A204.1 (cell line): ENCODE measurements at regions not wholly inside any gene's neighbourhood (a gene's known extent, or its start where the extent isn't known, plus 50 kb on each side); places are given as distances from the start of the nearest gene placed in this dataset.

ENCODE experiments used
- FAIRE-seq: peaks from 2 replicates; lab custom pipeline; 2012; peaks lifted over from hg19 to GRCh38; lab: Jason Lieb, UNC

DNA sequence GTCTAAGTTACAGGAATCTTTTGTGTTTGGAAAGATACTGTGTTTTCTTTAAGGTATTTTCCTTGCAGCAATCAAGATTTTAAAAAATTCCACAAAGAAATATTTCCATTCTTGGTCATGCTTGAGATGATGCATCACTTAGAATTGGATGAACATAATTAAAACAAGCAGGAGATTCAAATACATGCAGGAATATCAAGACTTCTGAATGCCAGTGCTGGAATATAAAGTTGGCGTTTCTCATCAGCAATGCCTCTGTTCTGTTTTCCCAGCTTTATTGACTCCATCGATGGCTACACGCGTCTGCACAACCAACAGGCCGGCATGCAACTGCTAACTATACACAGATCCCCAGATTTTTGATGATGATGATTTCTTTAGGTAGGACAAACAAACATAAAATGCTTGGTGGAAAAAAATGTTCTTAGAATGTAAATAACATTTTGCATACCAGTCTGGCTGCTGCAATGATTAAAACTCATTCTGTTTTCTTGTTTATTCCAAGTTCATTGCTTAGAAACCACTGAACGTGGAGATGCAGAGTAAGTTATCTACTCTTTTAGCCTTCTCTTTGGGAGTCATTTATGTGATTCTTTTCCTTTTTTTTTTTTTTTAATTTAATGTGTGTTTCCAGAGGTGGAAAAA, 91.3 kb upstream of the FAM171A1 start:
- no peak for FAIRE-seq

DNA sequence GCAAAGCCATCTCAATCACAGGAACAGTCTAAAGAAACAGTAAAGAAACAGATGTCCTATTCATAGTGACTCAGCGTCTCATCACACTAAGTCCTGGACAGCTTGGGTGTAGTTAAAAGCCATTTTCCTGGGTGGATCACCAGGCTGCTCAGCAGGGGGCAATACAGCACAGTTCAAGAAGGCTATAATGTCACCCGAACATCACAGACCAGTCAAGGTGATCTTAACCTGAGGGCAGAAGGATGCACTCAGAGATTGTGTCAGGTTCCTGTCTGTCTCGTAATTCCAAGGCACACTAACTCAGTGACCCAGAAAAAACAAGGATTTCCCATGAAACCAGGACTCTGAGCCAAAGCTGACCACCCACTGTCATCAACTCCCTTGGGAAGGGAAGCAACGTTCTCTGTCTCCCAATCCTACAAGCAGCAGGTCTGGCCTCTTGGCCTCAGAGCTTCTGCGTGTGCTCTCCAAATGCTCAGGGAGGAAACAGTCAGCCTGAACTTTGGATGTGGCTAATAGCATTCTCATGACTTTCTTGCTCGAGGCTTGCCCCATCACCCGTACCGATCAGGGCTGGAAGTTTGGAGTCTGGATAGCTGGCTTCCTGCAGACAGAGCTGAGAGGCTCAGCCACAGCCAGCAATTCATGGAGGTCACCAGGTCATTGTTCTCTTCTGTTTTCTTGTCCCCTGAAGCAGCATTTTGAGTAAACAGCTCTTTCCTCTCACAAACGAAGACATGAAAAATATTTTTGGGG, 90.4 kb upstream of the FAM171A1 start:
- no peak for FAIRE-seq

DNA sequence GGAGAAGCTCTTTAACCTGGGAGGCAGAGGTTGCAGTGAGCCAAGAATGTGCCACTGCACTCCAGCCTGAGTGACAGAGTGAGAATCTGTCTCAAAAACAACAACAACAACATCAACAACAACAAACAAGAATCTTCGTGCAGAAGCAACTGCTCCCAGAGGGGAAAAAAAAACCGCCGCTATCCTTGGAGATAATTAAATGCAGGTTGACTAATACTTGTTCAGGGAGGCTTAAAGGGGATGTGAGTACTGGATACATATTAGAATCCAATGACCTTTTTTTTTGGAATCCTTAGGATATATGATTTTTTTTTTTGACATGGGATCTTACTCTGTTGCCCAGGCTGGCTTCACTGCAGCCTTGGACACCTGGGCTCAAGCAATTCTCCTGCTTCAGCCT, 89.6 kb upstream of the FAM171A1 start:
- no peak for FAIRE-seq

DNA sequence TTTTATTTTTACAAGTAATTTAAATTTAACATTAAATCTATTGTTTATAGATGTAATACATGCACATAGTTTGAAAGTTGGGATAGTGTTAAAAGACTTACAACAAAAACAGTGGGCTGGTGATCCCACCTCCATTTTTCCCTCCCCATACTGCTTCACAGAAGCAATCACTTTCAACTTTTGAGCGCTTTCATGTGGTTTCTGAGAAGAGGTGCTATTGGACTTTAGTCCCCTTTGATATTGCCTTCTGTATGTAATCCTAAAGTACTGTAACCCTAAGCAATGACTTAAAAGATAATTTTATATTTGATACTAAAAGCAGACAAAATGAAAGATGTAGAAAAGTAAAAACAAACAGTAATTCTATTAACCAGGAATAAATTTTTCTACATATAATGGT, 88.1 kb upstream of the FAM171A1 start:
- FAIRE-seq: no peak

DNA sequence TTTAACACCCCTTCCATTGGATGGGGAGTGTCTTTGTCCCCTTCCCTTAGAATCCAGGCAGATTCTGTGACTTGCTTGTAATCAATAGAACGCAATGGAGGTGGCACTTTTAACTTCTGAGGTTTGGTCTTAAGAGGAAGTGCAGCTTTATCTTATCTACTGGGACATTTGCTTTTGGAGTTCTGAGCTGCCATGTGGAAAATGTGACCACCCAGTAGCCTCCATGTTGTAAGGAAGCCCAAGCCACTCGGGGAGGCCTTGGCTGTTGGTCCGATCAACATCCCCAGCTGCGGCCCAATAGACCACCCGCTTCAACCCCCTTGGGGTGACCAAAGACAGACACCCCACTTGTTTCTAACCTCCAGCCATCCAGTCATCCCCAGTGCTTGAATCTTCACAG, 86.3 kb upstream of the FAM171A1 start:
- no peak for FAIRE-seq

DNA sequence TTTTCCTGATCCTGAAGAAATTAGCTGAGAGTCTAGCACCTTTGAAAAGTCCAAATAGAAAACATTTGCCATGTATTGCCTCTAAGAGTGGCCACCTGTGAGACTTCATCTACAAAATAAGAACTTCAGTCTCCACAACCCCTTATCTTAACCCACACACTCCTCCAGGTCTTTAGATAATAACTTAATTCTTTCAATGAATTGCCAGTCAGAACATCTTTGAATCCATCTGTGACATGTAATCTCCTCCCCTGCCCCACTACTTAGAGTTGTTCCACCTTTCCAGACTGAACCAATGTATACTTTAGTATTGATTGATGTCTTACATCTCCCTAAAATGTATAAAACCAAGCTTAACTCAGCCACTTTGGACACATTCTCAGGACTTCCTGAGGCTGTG, 84.4 kb upstream of the FAM171A1 start:
- FAIRE-seq: no peak

DNA sequence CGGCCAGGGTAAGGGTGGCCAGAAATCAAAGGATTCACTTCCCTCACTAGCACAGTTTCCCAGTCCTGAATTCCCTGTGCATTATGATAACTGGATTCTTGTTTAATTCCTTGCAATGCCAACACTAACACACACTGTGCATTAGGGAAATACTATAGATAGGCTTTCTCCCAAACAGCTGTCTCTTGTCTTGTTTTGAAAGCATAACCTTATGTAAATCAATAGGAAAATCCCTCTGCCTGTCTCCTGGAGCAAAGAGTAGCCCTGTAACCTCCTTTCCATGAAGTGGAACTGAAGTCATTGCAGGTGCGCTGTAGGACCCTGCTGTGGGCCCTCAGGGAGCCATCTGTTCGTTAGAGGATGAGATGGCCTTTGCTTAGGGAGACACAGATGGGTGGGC, 82.8 kb upstream of the FAM171A1 start:
- FAIRE-seq: no peak

DNA sequence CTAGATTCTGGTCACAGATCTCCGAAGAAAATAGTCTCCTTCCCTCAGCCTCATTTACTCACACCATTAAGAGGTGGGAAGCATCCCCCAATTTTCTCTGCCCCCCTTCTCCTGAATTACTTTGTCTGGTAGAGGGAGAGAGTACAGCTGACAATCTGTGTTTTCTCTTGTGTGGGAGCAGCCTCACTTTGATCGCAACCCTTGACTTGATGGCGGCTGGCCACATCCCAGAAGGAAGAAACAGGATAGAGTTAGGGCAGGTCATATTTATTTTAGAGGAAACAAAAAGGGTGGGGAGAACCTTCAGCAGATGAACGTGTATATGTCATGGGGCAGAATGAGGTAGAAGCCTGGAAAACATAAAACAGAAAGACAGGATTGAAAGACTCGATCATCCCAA, 82.4 kb upstream of the FAM171A1 start:
- FAIRE-seq: no peak

DNA sequence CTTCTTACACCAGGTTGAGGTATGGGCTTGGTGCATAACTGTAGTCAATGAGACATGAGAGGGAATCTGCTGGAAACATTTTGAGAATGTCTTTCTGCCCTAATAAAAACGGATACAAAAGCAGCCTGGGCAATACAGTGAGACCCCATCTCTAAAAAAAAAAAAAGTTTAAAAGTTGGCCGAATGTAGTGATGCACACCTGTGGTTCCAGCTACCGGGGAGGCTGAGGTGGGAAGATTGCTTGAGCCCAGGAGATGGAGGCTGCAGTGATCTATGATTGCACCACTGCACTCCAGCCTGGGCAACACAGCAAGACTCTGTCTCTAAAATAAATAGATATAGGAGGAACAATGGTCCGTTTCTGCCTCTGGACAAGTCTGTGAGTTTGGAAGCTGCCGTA, 81.5 kb upstream of the FAM171A1 start:
- FAIRE-seq: no peak

DNA sequence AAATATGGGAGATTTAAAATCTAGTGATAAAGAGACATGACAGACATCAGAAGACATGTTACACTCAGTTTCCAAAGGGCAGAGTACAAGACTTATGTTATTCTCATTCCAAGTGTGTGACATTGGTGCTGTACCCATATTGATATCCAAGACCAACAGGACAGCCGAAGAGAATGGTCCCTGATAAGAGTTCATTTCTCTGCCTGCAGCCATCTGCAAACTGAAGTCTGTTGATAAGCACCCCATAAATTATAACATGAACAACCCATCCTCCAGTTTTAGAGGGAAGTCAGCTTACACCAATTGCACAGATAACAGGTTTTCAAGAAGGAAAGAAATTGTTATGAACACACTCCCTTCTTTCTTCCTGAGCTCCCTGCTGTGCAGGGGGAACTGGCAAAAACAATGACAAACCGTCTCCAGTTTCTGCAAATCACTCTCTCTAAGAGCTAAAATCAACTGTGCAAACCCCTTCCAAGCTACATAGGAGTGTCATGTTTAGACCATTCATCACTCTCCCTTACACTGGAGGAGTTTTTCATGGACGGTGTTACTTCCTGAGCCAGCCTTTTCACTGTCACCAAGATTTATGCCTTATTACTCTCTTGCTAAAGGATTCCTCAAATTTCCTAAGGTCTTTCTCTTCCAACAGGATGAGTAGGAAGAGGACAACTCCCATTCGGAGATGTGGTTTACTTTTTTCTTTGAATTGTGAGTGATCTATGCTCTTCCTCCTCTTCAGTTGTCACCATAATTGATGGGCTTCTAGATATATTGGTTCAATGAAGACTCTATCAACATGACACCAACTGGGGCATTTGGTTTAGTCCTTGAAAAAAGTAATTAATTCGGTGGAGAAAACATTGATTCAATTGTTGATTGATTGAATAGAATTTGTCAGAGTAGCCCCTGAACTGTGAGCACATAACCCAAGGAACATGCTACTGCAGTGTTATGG, 80.3 kb upstream of the FAM171A1 start:
- no peak for FAIRE-seq

DNA sequence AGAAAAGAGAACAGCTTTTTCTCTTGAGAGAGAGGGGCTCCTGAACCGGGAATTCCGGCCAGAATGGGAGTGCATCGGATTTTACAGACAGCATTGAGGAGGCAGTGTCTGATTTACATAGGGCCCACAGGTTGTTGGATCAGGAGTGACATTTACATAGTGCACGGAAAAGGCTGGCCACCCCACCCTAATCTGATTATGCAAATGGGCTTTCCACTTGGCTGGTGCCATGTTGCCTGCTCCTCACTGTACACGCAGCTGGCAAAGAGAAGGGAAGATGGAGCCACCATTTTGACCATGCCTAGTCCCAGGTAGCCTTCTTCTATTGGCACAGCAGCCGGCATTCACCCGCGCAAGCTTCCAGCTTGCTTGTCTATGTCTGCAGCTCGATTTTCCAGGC, 77.5 kb upstream of the FAM171A1 start:
- no peak for FAIRE-seq

DNA sequence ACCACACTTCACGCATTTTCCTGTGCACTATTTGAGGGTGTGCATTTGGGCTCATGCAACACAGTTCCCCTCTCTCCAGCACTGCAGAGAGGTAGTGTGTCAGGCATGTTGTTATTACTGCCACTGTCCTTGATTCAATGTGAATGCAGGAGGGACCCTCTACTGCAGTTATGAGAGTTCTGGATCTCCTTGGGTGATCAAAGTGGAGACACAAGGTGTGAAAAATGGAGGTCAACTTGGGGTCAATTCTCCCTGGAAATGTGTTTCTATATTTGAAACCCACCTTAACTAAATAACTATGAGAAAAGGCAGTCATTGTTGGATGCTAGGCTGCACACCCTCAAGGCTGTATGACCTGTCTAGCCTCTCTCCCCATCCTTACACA, 73.9 kb upstream of the FAM171A1 start:
- no peak for FAIRE-seq

DNA sequence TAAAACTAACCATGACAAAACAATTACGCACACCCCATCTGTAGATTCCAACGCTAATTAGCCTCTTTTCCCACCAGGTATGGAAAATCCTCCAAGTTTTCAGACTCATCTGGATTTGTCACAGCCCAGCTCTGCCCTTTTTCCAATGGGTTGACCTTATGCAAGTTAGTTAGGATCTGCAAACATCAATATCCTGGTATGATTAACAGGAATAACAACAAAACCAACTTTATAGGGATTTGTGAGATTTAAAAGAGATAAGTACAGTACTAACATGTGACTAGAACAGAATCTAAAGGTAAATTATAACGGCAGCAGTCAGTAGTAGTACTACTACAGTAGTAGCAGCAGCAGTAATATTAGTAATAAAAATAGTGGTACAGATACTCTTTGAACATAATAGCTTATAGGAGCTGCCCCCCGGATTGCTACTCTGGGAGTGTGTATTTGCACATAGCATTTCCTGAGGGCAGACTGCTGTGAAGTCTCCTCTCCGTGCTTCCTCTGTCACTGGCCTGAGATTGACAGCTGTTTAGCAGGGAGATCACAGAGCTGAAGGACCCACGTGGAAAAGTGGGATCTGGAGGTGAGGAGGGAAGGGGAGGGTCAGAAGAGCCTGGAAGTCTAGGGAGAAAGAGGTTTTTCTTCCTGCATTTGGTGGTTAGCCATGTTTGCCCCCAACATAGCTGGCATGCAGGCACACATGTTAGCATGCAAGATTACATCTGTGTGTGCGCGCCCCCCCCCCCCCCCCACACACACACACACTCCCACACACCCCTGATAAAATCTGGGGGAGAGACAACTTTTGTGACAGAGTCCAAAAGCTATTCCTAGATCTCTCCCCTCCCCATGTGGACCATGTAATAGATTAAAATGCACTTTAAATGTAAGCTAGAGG, 73.3 kb upstream of the FAM171A1 start:
- FAIRE-seq: no peak

DNA sequence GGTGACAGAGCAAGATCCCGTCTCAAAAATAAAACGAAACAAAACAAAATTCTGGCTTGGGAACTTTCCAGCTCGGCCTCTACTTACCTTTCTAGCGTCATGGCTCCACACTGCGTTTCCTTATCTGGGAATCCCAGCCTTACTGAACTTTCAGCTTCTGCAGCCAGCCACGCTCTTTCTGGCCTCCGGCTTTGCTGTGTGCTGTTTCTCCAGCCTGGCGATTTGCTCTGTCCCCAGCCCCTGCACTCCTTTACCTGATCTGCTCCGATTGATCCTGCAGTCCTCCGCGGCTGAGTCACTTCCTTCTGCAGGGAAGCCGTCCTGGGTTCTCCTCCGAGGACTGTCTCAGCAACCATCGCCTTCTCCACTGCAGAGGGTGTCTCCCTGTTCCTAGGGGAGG, 71.0 kb upstream of the FAM171A1 start:
- FAIRE-seq: no peak

DNA sequence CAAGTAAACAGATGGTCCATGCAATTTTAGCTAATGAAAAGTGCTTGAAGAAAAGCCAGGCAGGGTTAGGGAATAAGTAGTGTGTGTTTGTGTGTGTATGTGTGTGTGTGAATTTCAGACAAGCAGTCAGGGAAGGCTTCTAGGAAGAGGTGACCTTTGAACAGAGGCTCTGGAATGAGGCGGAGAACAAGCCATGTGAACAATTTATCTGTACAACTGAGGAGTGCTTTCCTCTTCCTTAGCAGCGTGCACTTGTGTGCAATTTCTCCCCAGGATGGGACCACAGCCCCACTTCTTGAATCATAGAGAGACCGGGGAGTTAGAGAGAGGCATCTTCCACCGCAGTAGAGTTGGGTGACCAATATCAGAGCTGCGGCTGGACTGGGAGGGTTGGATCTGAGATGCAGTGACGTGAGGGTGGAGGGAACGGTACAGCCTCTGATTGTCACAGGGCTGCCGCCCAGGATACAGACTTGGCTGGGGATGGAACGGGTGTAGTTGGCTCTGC, 69.2 kb upstream of the FAM171A1 start:
- no peak for FAIRE-seq

DNA sequence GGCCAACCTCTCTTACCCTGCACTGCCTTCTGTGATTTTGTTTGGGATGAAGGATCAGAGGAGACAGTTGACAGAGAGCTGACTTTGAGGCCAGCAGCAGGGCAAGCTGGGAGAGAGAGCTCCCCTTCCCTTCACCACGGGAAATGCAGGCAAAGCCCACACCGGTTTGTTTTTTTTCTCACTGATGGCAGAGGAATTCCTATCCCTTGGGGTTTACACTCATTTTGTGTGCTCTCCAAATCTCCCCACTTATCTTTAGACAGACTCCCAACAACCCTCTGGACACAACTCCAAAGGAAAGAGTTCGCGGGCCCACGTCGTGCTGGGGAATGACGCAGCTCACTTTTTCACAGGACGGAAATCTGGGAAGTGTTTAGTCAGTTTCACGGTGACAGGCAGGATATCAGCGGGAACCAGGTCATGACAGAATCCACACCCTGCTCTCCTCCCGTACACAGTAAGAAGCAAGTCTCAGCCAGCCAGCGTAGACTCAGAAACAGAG, 68.3 kb upstream of the FAM171A1 start:
- FAIRE-seq: no peak

DNA sequence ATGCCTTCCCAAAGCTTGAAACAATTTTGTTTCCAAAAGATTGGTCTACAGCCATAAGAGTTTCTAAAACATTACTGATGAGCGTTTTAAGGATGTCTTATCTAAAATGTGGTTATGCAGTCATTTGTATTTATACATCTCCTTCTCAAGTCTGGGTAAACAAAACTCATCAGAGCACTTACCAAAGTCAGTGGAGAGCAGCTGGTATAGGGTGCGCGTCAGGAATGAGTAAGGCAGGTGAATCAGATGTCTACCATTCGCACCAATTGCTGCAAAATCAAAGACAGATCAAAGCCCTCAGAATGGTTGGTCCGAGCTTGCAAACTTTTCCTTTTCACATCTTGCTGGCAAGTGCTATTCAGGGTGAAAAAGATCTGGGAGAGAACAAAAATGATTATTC, 65.6 kb upstream of the FAM171A1 start:
- no peak for FAIRE-seq

DNA sequence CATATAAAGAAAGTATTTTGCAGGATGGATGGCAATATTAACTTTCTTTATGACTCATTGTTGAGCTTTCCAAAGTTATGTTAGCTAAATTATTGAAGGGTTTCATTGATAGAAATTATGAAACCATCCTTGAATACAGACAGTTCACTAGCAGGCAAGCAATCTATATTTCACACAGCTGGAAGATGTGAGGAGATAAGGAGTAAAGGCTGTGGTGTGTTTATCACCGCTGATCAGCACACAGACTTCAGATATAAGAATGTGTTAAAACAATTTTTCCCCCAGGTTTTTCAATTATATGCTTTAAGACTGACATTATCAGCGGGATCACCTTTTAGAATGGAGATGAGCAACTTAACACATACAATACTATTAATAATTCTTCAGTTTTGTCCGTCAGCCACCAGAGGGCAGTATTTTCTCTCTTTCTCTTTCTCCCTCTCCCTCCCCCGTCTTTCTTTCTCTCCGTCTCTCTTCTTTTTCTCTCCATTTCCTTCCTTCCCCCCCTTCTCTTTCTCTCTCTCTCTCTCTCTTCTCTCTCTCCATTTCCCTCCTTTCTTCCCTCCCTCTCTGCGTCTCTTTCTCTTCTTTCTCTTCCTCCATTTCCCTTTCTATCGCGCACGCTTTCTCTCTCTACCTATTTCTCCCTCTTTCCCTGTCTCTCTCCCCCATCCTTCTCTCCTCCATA, 62.9 kb upstream of the FAM171A1 start:
- FAIRE-seq: no peak

DNA sequence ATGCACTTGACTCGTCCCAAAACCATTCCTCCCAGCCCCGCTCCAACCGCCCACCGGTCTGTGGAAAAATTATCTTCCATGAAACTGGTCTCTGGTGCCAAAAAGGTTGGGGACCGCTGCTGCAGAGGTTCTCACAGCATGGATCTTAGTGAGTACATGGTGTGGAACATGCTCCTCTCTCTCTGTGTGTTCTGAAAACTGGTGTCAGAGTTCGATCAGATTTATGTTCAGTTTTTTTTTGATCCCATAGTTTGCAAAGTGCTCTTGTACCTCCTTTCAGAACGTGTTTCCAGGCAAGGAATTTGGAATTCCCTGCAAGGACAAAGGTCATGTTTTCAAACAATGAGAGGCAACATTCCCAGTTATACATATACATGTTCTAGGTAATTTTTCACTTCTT, 61.2 kb upstream of the FAM171A1 start:
- no peak for FAIRE-seq

DNA sequence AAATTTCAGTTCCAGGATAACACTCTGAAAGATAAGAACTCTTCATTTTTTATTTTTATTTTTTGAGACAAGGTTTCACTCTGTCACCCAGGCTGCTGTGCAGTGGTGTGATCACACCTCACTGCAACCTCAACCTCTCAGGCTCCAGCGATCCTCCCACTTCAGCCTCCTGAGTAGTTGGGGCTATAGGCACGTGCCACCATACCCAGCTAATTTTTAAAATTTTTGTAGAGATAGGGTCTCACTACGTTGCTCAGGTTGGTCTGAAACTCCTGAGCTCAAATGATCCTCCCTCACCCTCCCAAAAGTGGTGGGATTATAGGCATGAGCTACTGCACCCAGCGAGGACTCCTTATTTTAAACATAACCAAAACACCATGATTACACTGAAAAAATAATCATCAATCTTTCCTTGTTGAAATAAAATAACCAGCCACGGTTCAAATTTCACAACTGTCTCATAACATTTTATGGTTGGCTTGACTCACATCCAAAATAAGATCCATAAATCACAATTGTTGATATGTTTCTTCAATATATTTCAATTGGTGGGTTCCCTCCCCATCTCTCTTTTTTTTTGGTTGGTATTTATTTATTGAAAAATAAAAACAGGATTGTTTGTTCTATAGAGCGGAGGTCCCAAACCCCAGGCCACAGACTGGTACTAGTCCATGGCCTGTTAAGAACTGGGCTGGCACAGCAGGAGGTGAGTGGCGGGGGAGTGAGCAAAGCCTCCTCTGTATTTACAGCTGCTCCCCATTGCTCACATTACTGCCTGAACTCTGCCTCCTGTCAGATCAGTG, 60.1 kb upstream of the FAM171A1 start:
- no peak for FAIRE-seq
